MM.1S (cell line): ENCODE measurements at regions not wholly inside any gene's neighbourhood (a gene's known extent, or its start where the extent isn't known, plus 50 kb on each side); places are given as distances from the start of the nearest gene placed in this dataset.

Experiments used
- DNase-seq: peaks from one replicate; pipeline ENCODE4 v3.0.0-alpha.2; 2015
- H2AFZ ChIP-seq: fragments of 300-600 bp; sonication (generic); 2 replicates; pipeline ENCODE4 v1.6.0; 2016; ENCODE audit warnings: antibody characterized with exemption, low read length
- H3F3A ChIP-seq: fragments of 300-600 bp; sonication (generic); 2 replicates; pipeline ENCODE4 v1.6.1; 2016; ENCODE audit warnings: mild to moderate bottlenecking, antibody characterized with exemption, low read length, moderate library complexity, mixed read lengths; ENCODE audit not compliant: insufficient read depth
- H3K27ac ChIP-seq: fragments of 300-600 bp; sonication (generic); 2 replicates; pipeline ENCODE4 v1.5.1; 2016; ENCODE audit warnings: mild to moderate bottlenecking, low read length
- H3K27me3 ChIP-seq: fragments of 300-600 bp; sonication (generic); replicated peaks from 2 replicates; pipeline ENCODE4 v1.6.0; 2016; ENCODE audit warnings: low read length; ENCODE audit not compliant: insufficient read depth
- H3K36me3 ChIP-seq: fragments of 300-600 bp; sonication (generic); replicated peaks from 2 replicates; pipeline ENCODE4 v1.6.1; 2016; ENCODE audit warnings: mild to moderate bottlenecking, low read length, mixed read lengths; ENCODE audit not compliant: insufficient read depth
- H3K4me1 ChIP-seq: fragments of 300-600 bp; sonication (generic); 2 replicates; pipeline ENCODE4 v1.6.1; 2016; ENCODE audit warnings: low read length, mixed read lengths
- H3K4me2 ChIP-seq: fragments of 300-600 bp; sonication (generic); 2 replicates; pipeline ENCODE4 v1.6.0; 2016; ENCODE audit warnings: low read depth, low read length
- H3K4me3 ChIP-seq: fragments of 300-600 bp; sonication (generic); 2 replicates; pipeline ENCODE4 v1.5.1; 2016; ENCODE audit warnings: low read length, mixed read lengths
- H3K79me2 ChIP-seq: fragments of 300-600 bp; sonication (generic); 2 replicates; pipeline ENCODE4 v1.6.1; 2016; ENCODE audit warnings: mixed run types, low read length, mixed read lengths
- H3K9ac ChIP-seq: fragments of 300-600 bp; sonication (generic); 2 replicates; pipeline ENCODE4 v1.6.1; 2016; ENCODE audit warnings: low read length, mixed read lengths
- H3K9me2 ChIP-seq: fragments of 300-600 bp; sonication (generic); replicated peaks from 2 replicates; pipeline ENCODE4 v1.6.1; 2016; ENCODE audit warnings: mild to moderate bottlenecking, low read length, mixed read lengths; ENCODE audit not compliant: insufficient read depth
- H3K9me3 ChIP-seq: fragments of 300-600 bp; sonication (generic); replicated peaks from 2 replicates; pipeline ENCODE4 v1.6.1; 2016; ENCODE audit warnings: mild to moderate bottlenecking, low read length, mixed read lengths; ENCODE audit not compliant: insufficient read depth
- H4K20me1 ChIP-seq: fragments of 300-600 bp; sonication (generic); 2 replicates; pipeline ENCODE4 v1.6.1; 2016; ENCODE audit warnings: mild to moderate bottlenecking, low read length, moderate library complexity, mixed read lengths; ENCODE audit not compliant: insufficient read depth
- CTCF ChIP-seq: fragments of 300-600 bp; sonication (generic); IDR thresholded peaks from 2 replicates; pipeline ENCODE4 v1.5.1; 2016; ENCODE audit warnings: antibody characterized with exemption, low read length, mixed read lengths
- EZH2 ChIP-seq: fragments of 300-600 bp; sonication (generic); optimal IDR thresholded peaks from 2 replicates; pipeline ENCODE3; 2017; ENCODE audit warnings: low read depth, mild to moderate bottlenecking, antibody characterized with exemption, low read length, mixed read lengths
- EZH2phosphoT487 ChIP-seq: fragments of 300-600 bp; sonication (generic); IDR thresholded peaks from 2 replicates; pipeline ENCODE4 v1.6.1; 2018; ENCODE audit warnings: antibody characterized with exemption, low read length

- Histone ChIP-seq H3F3A (peaks cover 2% of the 10 kb centered on the region; the same call in 1 of the 2 replicates), H3K4me2 (no peak overlapping the region), H2AFZ (no peak overlapping the region), H3K27ac (no peak overlapping the region), H3K36me3 (no peaks in the 10 kb centered on the region), H3K9me3 (no peaks in the 10 kb centered on the region), H3K4me3 (no peak overlapping the region), H3K79me2 (no peaks in the 10 kb centered on the region), H3K9ac (no peak overlapping the region), H3K27me3 (no peaks in the 10 kb centered on the region), H3K4me1 (peaks cover 8% of the 10 kb centered on the region), H3K9me2 (no peaks in the 10 kb centered on the region), H4K20me1 (no peaks in the 10 kb centered on the region)
- TF ChIP-seq EZH2phosphoT487 (no peak), EZH2 (no peak), CTCF (no peak)
- DNase-seq = no peak
These were observed 1531.6 kb downstream of the KCNT2 start for GRCh38 chr1:195076682-195077081.

- Histone ChIP-seq H3K9ac (no peak overlapping the region), H3K27ac (no peak overlapping the region), H3K27me3 (no peaks in the 10 kb centered on the region), H4K20me1 (no peaks in the 10 kb centered on the region), H3K4me1 (peaks cover 14% of the 10 kb centered on the region), H3K36me3 (no peaks in the 10 kb centered on the region), H3K9me3 (no peaks in the 10 kb centered on the region), H3K9me2 (no peaks in the 10 kb centered on the region), H3F3A (peaks cover 9% of the 10 kb centered on the region), H2AFZ (no peak overlapping the region), H3K4me3 (no peak overlapping the region), H3K79me2 (no peaks in the 10 kb centered on the region), H3K4me2 (no peak overlapping the region)
- TF ChIP-seq CTCF (no peak), EZH2 (no peak), EZH2phosphoT487 (no peak)
- DNase-seq = no peak
These were observed 1532.3 kb downstream of the KCNT2 start for GRCh38 chr1:195075973-195076372.

- Histone ChIP-seq H3K9ac (peak overlapping the region; percentile 10; the same call in 1 of the 2 replicates), H3K27ac (peak overlapping the region; percentile 36; the same call in 1 of the 2 replicates), H3K27me3 (no peaks in the 10 kb centered on the region), H2AFZ (peak overlapping the region; percentile 50), H3K4me2 (peak overlapping the region; percentile 56), H4K20me1 (no peaks in the 10 kb centered on the region), H3K36me3 (no peaks in the 10 kb centered on the region), H3F3A (peaks cover 9% of the 10 kb centered on the region), H3K79me2 (no peaks in the 10 kb centered on the region), H3K4me3 (peak overlapping the region; percentile 21), H3K9me2 (no peaks in the 10 kb centered on the region), H3K9me3 (no peaks in the 10 kb centered on the region), H3K4me1 (peaks cover 14% of the 10 kb centered on the region)
- peak; percentile 59 for DNase-seq
- no peak for TF ChIP-seq EZH2phosphoT487
These were observed 1536.8 kb downstream of the KCNT2 start for GRCh38 chr1:195071461-195071860.

DNA sequence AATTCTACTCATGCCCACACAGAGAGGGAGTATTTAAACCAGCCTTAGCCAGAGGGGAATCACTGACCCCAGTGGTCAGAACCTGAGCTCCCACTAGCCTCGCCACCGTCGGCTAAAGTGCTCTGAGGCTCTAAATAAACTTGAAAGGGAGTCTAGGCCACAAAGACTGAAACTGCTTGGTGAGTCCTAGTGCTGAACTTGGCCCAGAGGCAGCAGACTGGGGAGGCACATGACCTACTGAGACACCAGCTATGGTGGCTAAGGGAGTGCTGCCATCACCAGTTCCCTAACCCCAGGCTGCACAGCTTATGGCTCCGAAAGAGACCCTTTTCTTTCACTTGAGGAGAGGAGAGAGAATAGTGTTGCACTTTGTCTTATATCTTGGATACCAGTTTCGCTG, 1542.8 kb downstream of the KCNT2 start:
- Histone ChIP-seq H2AFZ (no peak overlapping the region), H4K20me1 (no peaks in the 10 kb centered on the region), H3K9me3 (no peaks in the 10 kb centered on the region), H3F3A (no peaks in the 10 kb centered on the region), H3K36me3 (no peaks in the 10 kb centered on the region), H3K9ac (no peak overlapping the region), H3K4me2 (no peak overlapping the region), H3K4me3 (no peak overlapping the region), H3K9me2 (no peaks in the 10 kb centered on the region), H3K27me3 (no peaks in the 10 kb centered on the region), H3K27ac (no peak overlapping the region), H3K4me1 (no peaks in the 10 kb centered on the region), H3K79me2 (no peaks in the 10 kb centered on the region)
- no peak for TF ChIP-seq CTCF
- TF ChIP-seq EZH2 = no peak
- TF ChIP-seq EZH2phosphoT487 = no peak
- peak; percentile 49 for DNase-seq
